Common myeloid progenitor, CD34-positive (primary cell): ENCODE measurements at regions not wholly inside any gene's neighbourhood (a gene's known extent, or its start where the extent isn't known, plus 50 kb on each side); places are given as distances from the start of the nearest gene placed in this dataset.

Experiments used
- CTCF ChIA-PET: fragments of 350-600 bp; sonication (Branson Sonifier 250); formaldehyde crosslinking; loops from one replicate; lab custom pipeline; 2021; ENCODE audit warnings: antibody characterized with exemption; lab: Charles Lee
- POLR2A ChIA-PET: fragments of 350-600 bp; sonication (Branson Sonifier 250); formaldehyde crosslinking; loops from one replicate; lab custom pipeline; 2021; ENCODE audit warnings: antibody characterized with exemption; lab: Charles Lee
- DNase-seq, 3 donors: peaks; one replicate each; pipeline versions ENCODE4 v3.0.0 to v3.0.0-alpha.2; 2013
- H3K27ac ChIP-seq, 2 experiments: 1 replicate in 1 of 2; 2 replicates in 1 of 2; pipeline ENCODE4 v1.7.0; 2013; ENCODE audit warnings: inconsistent platforms in 2 of 2, low read length in 2 of 2, mild to moderate bottlenecking in 2 of 2, low read depth in 1 of 2, moderate library complexity in 1 of 2; ENCODE audit not compliant: severe bottlenecking in 2 of 2, insufficient read depth in 1 of 2, poor library complexity in 1 of 2
- H3K27me3 ChIP-seq, 5 experiments: replicated peaks in 2 of 5; 1 replicate in 3 of 5; 2 replicates in 2 of 5; pipeline versions ENCODE4 v1.6.1 to v1.7.0; 2013; ENCODE audit warnings: low read length in 4 of 5, mild to moderate bottlenecking in 2 of 5, moderate library complexity in 2 of 5, inconsistent platforms in 1 of 5; ENCODE audit not compliant: insufficient read depth in 5 of 5, control insufficient read depth in 4 of 5
- H3K36me3 ChIP-seq, 4 experiments: 1 replicate in 2 of 4; 2 replicates in 2 of 4; pipeline versions ENCODE4 v1.6.1 to v1.7.0; 2013; ENCODE audit warnings: low read length in 3 of 4, control low read depth in 1 of 4, mild to moderate bottlenecking in 1 of 4; ENCODE audit not compliant: control insufficient read depth in 4 of 4, insufficient read depth in 4 of 4
- H3K4me1 ChIP-seq, 4 experiments: 1 replicate in 3 of 4; 2 replicates in 1 of 4; pipeline versions ENCODE4 v1.6.1 to v1.7.1; 2013; ENCODE audit warnings: low read length in 3 of 4, mild to moderate bottlenecking in 3 of 4, control low read depth in 1 of 4, inconsistent platforms in 1 of 4, moderate library complexity in 1 of 4; ENCODE audit not compliant: control insufficient read depth in 4 of 4, insufficient read depth in 4 of 4; ENCODE audit errors: control extremely low read depth in 1 of 4
- H3K4me3 ChIP-seq, 7 experiments: 1 replicate in 4 of 7; 2 replicates in 3 of 7; pipeline versions ENCODE4 v1.5.1 to v1.7.0; 2013; ENCODE audit warnings: mild to moderate bottlenecking in 7 of 7, low read length in 6 of 7, moderate library complexity in 6 of 7, inconsistent platforms in 2 of 7, low read depth in 2 of 7, control low read depth in 1 of 7; ENCODE audit not compliant: insufficient read depth in 4 of 7, control insufficient read depth in 1 of 7; ENCODE audit errors: extremely low read depth in 1 of 7
- H3K9me3 ChIP-seq, 5 experiments: 1 replicate in 4 of 5; 2 replicates in 1 of 5; pipeline versions ENCODE4 v1.6.1 to v1.7.1; 2013; ENCODE audit warnings: low read length in 4 of 5, mild to moderate bottlenecking in 2 of 5, inconsistent platforms in 1 of 5, low read depth in 1 of 5, moderate library complexity in 1 of 5; ENCODE audit not compliant: control insufficient read depth in 4 of 5, insufficient read depth in 2 of 5; ENCODE audit errors: control extremely low read depth in 1 of 5
- WGBS: methylation state at CpG from one replicate; pipeline ENCODE4 v1.1.5; 2013; ENCODE audit not compliant: insufficient coverage; 5-methylcytosine and 5-hydroxymethylcytosine counted together

GRCh38 chr9:120338340-120338739 lies 241.6 kb downstream of the CDK5RAP2 start:
- DNase-seq, result no peak
- POLR2A ChIA-PET, result no interaction called here
- CTCF ChIA-PET, result interaction anchor here (1.3 kb wide), 1 partner anchor 8 kb away, joined by 3 read pairs; no protein-coding TSS in a partner anchor

GRCh38 chr9:120337131-120337530 lies 242.8 kb downstream of the CDK5RAP2 start:
- no peak for DNase-seq
- Histone ChIP-seq H3K4me1 (no peaks in the 10 kb centered on the region), H3K27ac (no peak overlapping the region), H3K4me3 (no peak overlapping the region), H3K9me3 (no peaks in the 10 kb centered on the region), H3K36me3 (no peaks in the 10 kb centered on the region), H3K27me3 (peaks cover 0 to 5% (median 0%) of the 10 kb centered on the region in 5 experiments)
- ChIA-PET POLR2A (no interaction called here), CTCF (no interaction called here)
- WGBS, result 100% methylated on average over 4 of the region's 4 CpGs

More at GRCh38 chr9:120338340-120338739, 241.6 kb downstream of the CDK5RAP2 start:
- H3K4me1 ChIP-seq, result no peaks in the 10 kb centered on the region
- WGBS, result 85% methylated on average over 2 of the region's 2 CpGs
- H3K27ac ChIP-seq, result no peak overlapping the region
- H3K9me3 ChIP-seq, result no peaks in the 10 kb centered on the region
- H3K27me3 ChIP-seq, result peaks cover 0 to 5% (median 0%) of the 10 kb centered on the region in 5 experiments
- H3K36me3 ChIP-seq, result no peaks in the 10 kb centered on the region
- no peak overlapping the region for H3K4me3 ChIP-seq

GRCh38 chr9:120336753-120337090 lies 243.2 kb downstream of the CDK5RAP2 start:
- Histone ChIP-seq H3K9me3 (no peaks in the 10 kb centered on the region), H3K4me1 (no peaks in the 10 kb centered on the region), H3K27me3 (peaks cover 0 to 5% (median 0%) of the 10 kb centered on the region in 5 experiments), H3K36me3 (no peaks in the 10 kb centered on the region), H3K27ac (no peak overlapping the region), H3K4me3 (no peak overlapping the region)
- ChIA-PET CTCF (no interaction called here), POLR2A (no interaction called here)
- DNase-seq, result no peak
- WGBS, result 100% methylated on average over 2 of the region's 4 CpGs

- ChIA-PET CTCF (no interaction called here), POLR2A (no interaction called here)
- no peaks in the 10 kb centered on the region for H3K4me1 ChIP-seq
- no peaks in the 10 kb centered on the region for H3K36me3 ChIP-seq
- 90% methylated on average over 4 of the region's 6 CpGs for WGBS
- H3K4me3 ChIP-seq, result no peak overlapping the region
- H3K27ac ChIP-seq, result no peak overlapping the region
- DNase-seq, result no peak
- peaks cover 0 to 2% (median 0%) of the 10 kb centered on the region in 5 experiments for H3K9me3 ChIP-seq
- peaks cover 0 to 5% (median 0%) of the 10 kb centered on the region in 5 experiments for H3K27me3 ChIP-seq
Observed at GRCh38 chr9:120336021-120336752, 243.8 kb downstream of the CDK5RAP2 start.

- Histone ChIP-seq H3K27me3 (peaks cover 0 to 4% (median 2%) of the 10 kb centered on the region in 5 experiments), H3K27ac (no peak overlapping the region), H3K4me1 (no peaks in the 10 kb centered on the region), H3K9me3 (peaks cover 0 to 2% (median 0%) of the 10 kb centered on the region in 5 experiments), H3K36me3 (no peaks in the 10 kb centered on the region), H3K4me3 (no peak overlapping the region)
- ChIA-PET CTCF (no interaction called here), POLR2A (no interaction called here)
- DNase-seq, result no peak
- WGBS, result 100% methylated on average over 3 of the region's 3 CpGs
Observed at GRCh38 chr9:120331913-120332312, 248.1 kb downstream of the CDK5RAP2 start.

GRCh38 chr9:120330031-120330430 lies 249.9 kb downstream of the CDK5RAP2 start:
- 100% methylated on average over 2 of the region's 2 CpGs for WGBS
- no peaks in the 10 kb centered on the region for H3K4me1 ChIP-seq
- peaks cover 0 to 4% (median 2%) of the 10 kb centered on the region in 5 experiments for H3K27me3 ChIP-seq
- no peak overlapping the region for H3K27ac ChIP-seq
- no peak overlapping the region for H3K4me3 ChIP-seq
- ChIA-PET POLR2A (no interaction called here), CTCF (interaction anchor here (0.8 kb wide), 1 partner anchor 8 kb away, joined by 3 read pairs; no protein-coding TSS in a partner anchor)
- H3K36me3 ChIP-seq, result no peaks in the 10 kb centered on the region
- peaks cover 0 to 2% (median 0%) of the 10 kb centered on the region in 5 experiments for H3K9me3 ChIP-seq
- DNase-seq, result no peak

GRCh38 chr9:120327322-120327721 lies 252.6 kb downstream of the CDK5RAP2 start:
- ChIA-PET CTCF (no interaction called here), POLR2A (no interaction called here)
- WGBS, result 100% methylated on average over 3 of the region's 3 CpGs
- H3K36me3 ChIP-seq, result no peaks in the 10 kb centered on the region
- DNase-seq, result no peak
- peaks cover 0 to 2% (median 0%) of the 10 kb centered on the region in 5 experiments for H3K9me3 ChIP-seq
- peaks cover 0 to 5% (median 2%) of the 10 kb centered on the region in 5 experiments for H3K27me3 ChIP-seq
- H3K4me1 ChIP-seq, result no peaks in the 10 kb centered on the region
- H3K4me3 ChIP-seq, result no peak overlapping the region
- no peak overlapping the region for H3K27ac ChIP-seq
